Activated CD4-positive, alpha-beta memory T cell treated with anti-CD3 and anti-CD28 coated beads for 36 hours (primary cell): ENCODE measurements at regions not wholly inside any gene's neighbourhood (a gene's known extent, or its start where the extent isn't known, plus 50 kb on each side); places are given as distances from the start of the nearest gene placed in this dataset.
"Not testable (repeated sequence)": the region's sequence is repeated elsewhere in the genome, so short reads cannot be mapped to it uniquely, and the experiment has no call there.

Experiments
- CTCF ChIA-PET: fragments of 350-600 bp; sonication (Branson Sonifier 250); formaldehyde crosslinking; loops from one replicate; lab custom pipeline; 2021; ENCODE audit warnings: antibody characterized with exemption, inconsistent platforms; lab: Charles Lee
- POLR2A ChIA-PET: fragments of 350-600 bp; sonication (Branson Sonifier 250); formaldehyde crosslinking; loops from one replicate; lab custom pipeline; 2021; ENCODE audit warnings: antibody characterized with exemption; lab: Charles Lee
- DNase-seq: peaks from one replicate; pipeline ENCODE4 v3.0.0-alpha.2; 2020
- H3K27ac Mint-ChIP-seq: one replicate; pipeline ENCODE4 v1.8.0; 2021; ENCODE audit warnings: mixed read lengths
- H3K27me3 Mint-ChIP-seq: one replicate; pipeline ENCODE4 v1.8.0; 2021; ENCODE audit warnings: mixed read lengths
- H3K36me3 Mint-ChIP-seq: one replicate; pipeline ENCODE4 v1.8.0; 2021; ENCODE audit warnings: mixed read lengths
- H3K4me1 Mint-ChIP-seq: one replicate; pipeline ENCODE4 v1.8.0; 2021; ENCODE audit warnings: low read depth, mixed read lengths
- H3K4me3 Mint-ChIP-seq: one replicate; pipeline ENCODE4 v1.8.0; 2021; ENCODE audit warnings: mild to moderate bottlenecking, mixed read lengths
- H3K9me3 Mint-ChIP-seq: one replicate; pipeline ENCODE4 v1.8.0; 2021; ENCODE audit warnings: mixed read lengths
- intact Hi-C: fragments of 100-400 bp; cut with micrococcal nuclease; formaldehyde crosslinking; loops from one replicate; pipeline ENCODE4 v1.15.1; 2023

GRCh38 chr9:29435368-29435767, 1862.1 kb upstream of the C9orf72 start:
- Mint-ChIP-seq H3K27ac (no peak overlapping the region), H3K36me3 (no peaks in the 10 kb centered on the region), H3K4me3 (no peak overlapping the region), H3K27me3 (no peaks in the 10 kb centered on the region), H3K4me1 (no peaks in the 10 kb centered on the region), H3K9me3 (peaks cover 7% of the 10 kb centered on the region)
- DNase-seq = no peak
- ChIA-PET POLR2A (no interaction called here), CTCF (no interaction called here)
- intact Hi-C loops = no loop called here

DNA sequence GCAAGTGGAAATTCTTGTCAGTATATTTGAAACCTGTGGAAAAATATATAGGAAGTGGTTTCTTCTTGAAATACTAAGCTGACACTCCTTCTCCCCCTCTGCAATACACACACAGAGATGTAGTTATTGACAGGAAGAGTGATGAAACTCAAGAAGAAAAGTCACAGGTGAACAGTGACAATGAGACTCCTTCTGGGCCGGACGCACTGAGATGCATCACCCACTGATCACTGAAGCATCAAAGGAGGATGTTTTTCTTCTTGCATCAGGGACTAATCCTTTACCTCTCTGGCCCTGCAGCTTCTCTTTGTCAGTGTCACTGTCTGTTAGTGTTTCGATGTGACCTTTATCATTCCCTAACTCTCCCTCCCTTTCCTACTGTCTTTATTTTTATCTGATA, 1864.2 kb upstream of the C9orf72 start:
- peaks cover 7% of the 10 kb centered on the region for H3K9me3 Mint-ChIP-seq
- no peaks in the 10 kb centered on the region for H3K4me1 Mint-ChIP-seq
- ChIA-PET POLR2A (no interaction called here), CTCF (no interaction called here)
- no peaks in the 10 kb centered on the region for H3K27me3 Mint-ChIP-seq
- H3K36me3 Mint-ChIP-seq = no peaks in the 10 kb centered on the region
- H3K27ac Mint-ChIP-seq = no peak overlapping the region
- DNase-seq = no peak
- H3K4me3 Mint-ChIP-seq = no peak overlapping the region
- intact Hi-C loops = no loop called here

GRCh38 chr9:29439961-29440360, 1866.7 kb upstream of the C9orf72 start:
- CTCF ChIA-PET = no interaction called here
- no peaks in the 10 kb centered on the region for H3K4me1 Mint-ChIP-seq
- no peak overlapping the region for H3K4me3 Mint-ChIP-seq

GRCh38 chr9:29440449-29440848, 1867.2 kb upstream of the C9orf72 start:
- ChIA-PET POLR2A (no interaction called here), CTCF (interaction anchor here (0.6 kb wide), 1 partner anchor 851 kb away, joined by 3 read pairs; no protein-coding TSS in a partner anchor)
- intact Hi-C loops = loop anchor here (10.0 kb wide), 1 partner anchor 64 kb away; no protein-coding TSS in a partner anchor
- Mint-ChIP-seq H3K36me3 (no peaks in the 10 kb centered on the region), H3K4me3 (no peak overlapping the region), H3K9me3 (peaks cover 2% of the 10 kb centered on the region), H3K27me3 (no peaks in the 10 kb centered on the region), H3K27ac (no peak overlapping the region), H3K4me1 (no peaks in the 10 kb centered on the region)
- DNase-seq = no peak

More at GRCh38 chr9:29439961-29440360, 1866.7 kb upstream of the C9orf72 start:
- Mint-ChIP-seq H3K9me3 (peaks cover 2% of the 10 kb centered on the region), H3K27me3 (no peaks in the 10 kb centered on the region), H3K27ac (no peak overlapping the region), H3K36me3 (no peaks in the 10 kb centered on the region)
- intact Hi-C loops = loop anchor here (10.0 kb wide), 1 partner anchor 65 kb away; no protein-coding TSS in a partner anchor
- no peak for DNase-seq
- POLR2A ChIA-PET = no interaction called here

DNA sequence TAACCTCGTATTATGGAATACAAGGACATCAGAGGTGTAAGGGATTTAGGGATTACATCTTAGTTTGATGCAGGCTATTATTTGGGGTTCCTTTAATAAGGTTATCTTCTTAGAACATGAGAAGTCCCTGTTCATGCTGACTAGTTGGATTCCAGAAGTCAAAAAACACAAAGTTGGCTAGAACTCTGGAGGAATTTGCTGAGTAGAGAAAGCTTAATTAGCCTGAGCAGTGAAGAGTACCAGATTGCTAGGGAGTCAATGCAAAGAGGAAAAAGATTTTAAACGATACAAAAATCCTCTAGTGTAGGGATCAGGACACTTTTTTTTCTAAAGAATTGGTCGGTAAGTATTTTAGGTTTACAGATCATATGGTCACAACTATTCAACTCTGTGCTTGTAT, 1872.5 kb upstream of the C9orf72 start:
- Mint-ChIP-seq H3K27me3 (no peaks in the 10 kb centered on the region), H3K4me1 (no peaks in the 10 kb centered on the region), H3K36me3 (no peaks in the 10 kb centered on the region), H3K27ac (no peak overlapping the region), H3K9me3 (no peaks in the 10 kb centered on the region), H3K4me3 (no peak overlapping the region)
- ChIA-PET CTCF (no interaction called here), POLR2A (no interaction called here)
- no peak for DNase-seq
- intact Hi-C loops = loop anchor here (10.0 kb wide), 1 partner anchor 59 kb away; no protein-coding TSS in a partner anchor

DNA sequence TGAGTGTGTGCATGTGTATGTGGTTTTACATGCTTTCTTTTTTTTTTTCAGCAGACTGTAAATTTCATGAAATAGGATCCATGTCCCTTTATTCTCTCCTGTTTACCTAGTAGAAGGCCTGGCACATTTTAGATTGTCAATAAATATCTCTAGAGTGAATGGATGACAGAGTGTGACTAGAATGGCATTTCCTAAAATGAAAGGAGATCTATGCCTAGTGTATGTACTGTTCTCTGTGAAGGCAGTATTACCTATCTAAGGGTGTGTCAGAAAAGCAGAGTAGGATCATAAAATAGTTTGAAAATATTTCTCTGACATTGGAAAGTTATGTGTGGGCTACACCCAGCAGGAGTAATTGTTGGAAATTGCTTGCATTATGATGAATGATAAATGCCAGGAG, 1876.0 kb upstream of the C9orf72 start:
- Mint-ChIP-seq H3K27ac (no peak overlapping the region), H3K36me3 (no peaks in the 10 kb centered on the region), H3K4me3 (no peak overlapping the region), H3K4me1 (no peaks in the 10 kb centered on the region), H3K27me3 (no peaks in the 10 kb centered on the region), H3K9me3 (peaks cover 7% of the 10 kb centered on the region)
- intact Hi-C loops = loop anchor here (10.0 kb wide), 1 partner anchor 55 kb away; no protein-coding TSS in a partner anchor
- no peak for DNase-seq
- ChIA-PET CTCF (no interaction called here), POLR2A (no interaction called here)

DNA sequence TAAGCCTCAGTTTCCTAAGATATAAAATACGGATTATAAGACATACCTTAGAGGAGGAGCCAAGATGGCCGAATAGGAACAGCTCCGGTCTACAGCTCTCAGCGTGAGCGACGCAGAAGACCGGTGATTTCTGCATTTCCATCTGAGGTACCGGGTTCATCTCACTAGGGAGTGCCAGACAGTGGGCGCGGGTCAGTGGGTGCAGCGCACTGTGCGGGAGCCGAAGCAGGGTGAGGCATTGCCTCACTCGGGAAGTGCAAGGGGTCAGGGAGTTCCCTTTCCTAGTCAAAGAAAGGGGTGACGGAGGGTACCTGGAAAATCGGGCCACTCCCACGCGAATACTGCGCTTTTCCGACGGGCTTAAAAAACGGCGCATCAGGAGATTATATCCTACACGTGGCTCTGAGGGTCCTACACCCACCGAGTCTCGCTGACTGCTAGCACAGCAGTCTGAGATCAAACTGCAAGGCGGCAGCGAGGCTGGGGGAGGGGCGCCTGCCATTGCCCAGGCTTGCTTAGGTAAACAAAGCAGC, 1877.1 kb upstream of the C9orf72 start:
- H3K4me1 Mint-ChIP-seq, H3K36me3 Mint-ChIP-seq, CTCF ChIA-PET, intact Hi-C loops, H3K4me3 Mint-ChIP-seq, DNase-seq, H3K27me3 Mint-ChIP-seq, H3K9me3 Mint-ChIP-seq, H3K27ac Mint-ChIP-seq, POLR2A ChIA-PET: not testable (repeated sequence)

GRCh38 chr9:29456940-29457339, 1883.7 kb upstream of the C9orf72 start:
- ChIA-PET POLR2A (no interaction called here), CTCF (no interaction called here)
- no peaks in the 10 kb centered on the region for H3K36me3 Mint-ChIP-seq
- H3K4me3 Mint-ChIP-seq = no peak overlapping the region
- H3K4me1 Mint-ChIP-seq = no peaks in the 10 kb centered on the region
- peaks cover 21% of the 10 kb centered on the region for H3K9me3 Mint-ChIP-seq
- H3K27ac Mint-ChIP-seq = no peak overlapping the region
- DNase-seq = no peak
- H3K27me3 Mint-ChIP-seq = no peaks in the 10 kb centered on the region
- intact Hi-C loops = no loop called here

GRCh38 chr9:29475471-29475870, 1902.2 kb upstream of the C9orf72 start:
- ChIA-PET CTCF (no interaction called here), POLR2A (no interaction called here)
- no peak overlapping the region for H3K27ac Mint-ChIP-seq
- no peaks in the 10 kb centered on the region for H3K27me3 Mint-ChIP-seq
- H3K4me3 Mint-ChIP-seq = no peak overlapping the region
- H3K9me3 Mint-ChIP-seq = peaks cover 6% of the 10 kb centered on the region
- intact Hi-C loops = no loop called here
- H3K36me3 Mint-ChIP-seq = no peaks in the 10 kb centered on the region
- DNase-seq = no peak
- H3K4me1 Mint-ChIP-seq = no peaks in the 10 kb centered on the region

- ChIA-PET POLR2A (no interaction called here), CTCF (no interaction called here)
- H3K4me1 Mint-ChIP-seq = no peaks in the 10 kb centered on the region
- no peaks in the 10 kb centered on the region for H3K27me3 Mint-ChIP-seq
- no peak overlapping the region for H3K27ac Mint-ChIP-seq
- no peak overlapping the region for H3K4me3 Mint-ChIP-seq
- DNase-seq = no peak
- peaks cover 19% of the 10 kb centered on the region for H3K9me3 Mint-ChIP-seq
- no peaks in the 10 kb centered on the region for H3K36me3 Mint-ChIP-seq
- intact Hi-C loops = loop anchor here (10.0 kb wide), 1 partner anchor 63 kb away; no protein-coding TSS in a partner anchor
These were observed 1938.4 kb upstream of the C9orf72 start for GRCh38 chr9:29511680-29512079.

GRCh38 chr9:29514336-29514735, 1941.1 kb upstream of the C9orf72 start:
- no peaks in the 10 kb centered on the region for H3K36me3 Mint-ChIP-seq
- no peak overlapping the region for H3K27ac Mint-ChIP-seq
- DNase-seq = no peak
- CTCF ChIA-PET = no interaction called here
- no peaks in the 10 kb centered on the region for H3K4me1 Mint-ChIP-seq
- POLR2A ChIA-PET = no interaction called here
- H3K9me3 Mint-ChIP-seq = peaks cover 16% of the 10 kb centered on the region
- intact Hi-C loops = loop anchor here (10.0 kb wide), 1 partner anchor 60 kb away; no protein-coding TSS in a partner anchor
- H3K4me3 Mint-ChIP-seq = no peak overlapping the region
- H3K27me3 Mint-ChIP-seq = no peaks in the 10 kb centered on the region

- no peak overlapping the region for H3K27ac Mint-ChIP-seq
- H3K4me3 Mint-ChIP-seq = no peak overlapping the region
- no peak for DNase-seq
- intact Hi-C loops = loop anchor here (10.0 kb wide), 1 partner anchor 60 kb away; no protein-coding TSS in a partner anchor
- CTCF ChIA-PET = no interaction called here
- H3K27me3 Mint-ChIP-seq = no peaks in the 10 kb centered on the region
- POLR2A ChIA-PET = no interaction called here
- H3K4me1 Mint-ChIP-seq = no peaks in the 10 kb centered on the region
- H3K36me3 Mint-ChIP-seq = no peaks in the 10 kb centered on the region
- H3K9me3 Mint-ChIP-seq = peaks cover 11% of the 10 kb centered on the region
These were observed 1941.6 kb upstream of the C9orf72 start for GRCh38 chr9:29514862-29515261.

DNA sequence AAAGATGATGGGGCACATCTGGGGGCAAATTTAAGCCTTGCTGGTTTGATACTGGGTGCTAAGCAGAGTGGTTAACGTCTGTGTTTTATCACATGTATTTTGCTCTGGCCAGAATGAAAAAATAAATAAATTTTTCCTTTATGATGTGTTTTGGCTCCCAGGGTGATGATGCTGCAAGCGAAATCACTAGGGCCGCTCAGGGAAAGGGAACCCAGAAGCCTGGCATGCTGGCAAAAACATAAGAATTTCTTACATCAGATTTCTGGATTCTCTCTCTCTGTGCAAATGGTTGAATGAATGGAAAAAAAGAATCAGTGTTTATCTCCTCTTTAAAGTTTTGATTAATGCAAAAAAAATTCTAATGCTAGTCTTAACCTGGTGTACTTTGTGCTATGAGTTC, 1975.2 kb upstream of the C9orf72 start:
- DNase-seq = no peak
- Mint-ChIP-seq H3K27me3 (no peaks in the 10 kb centered on the region), H3K36me3 (no peaks in the 10 kb centered on the region), H3K9me3 (no peaks in the 10 kb centered on the region), H3K27ac (no peak overlapping the region), H3K4me3 (no peak overlapping the region), H3K4me1 (no peaks in the 10 kb centered on the region)
- ChIA-PET CTCF (no interaction called here), POLR2A (no interaction called here)
- intact Hi-C loops = no loop called here
